Activated CD8-positive, alpha-beta memory T cell treated with anti-CD3 and anti-CD28 coated beads, Interleukin-2, amount 50 U/mL, for 24 hours (primary cell): ENCODE measurements at regions not wholly inside any gene's neighbourhood (a gene's known extent, or its start where the extent isn't known, plus 50 kb on each side); places are given as distances from the start of the nearest gene placed in this dataset.

ENCODE experiments used
- DNase-seq: peaks from one replicate; pipeline ENCODE4 v3.0.0-alpha.2; 2020; ENCODE audit errors: extremely low read depth

- DNase-seq, result no peak
These were observed 567.0 kb upstream of the RGMA start for GRCh38 chr15:93656041-93656440.

DNA sequence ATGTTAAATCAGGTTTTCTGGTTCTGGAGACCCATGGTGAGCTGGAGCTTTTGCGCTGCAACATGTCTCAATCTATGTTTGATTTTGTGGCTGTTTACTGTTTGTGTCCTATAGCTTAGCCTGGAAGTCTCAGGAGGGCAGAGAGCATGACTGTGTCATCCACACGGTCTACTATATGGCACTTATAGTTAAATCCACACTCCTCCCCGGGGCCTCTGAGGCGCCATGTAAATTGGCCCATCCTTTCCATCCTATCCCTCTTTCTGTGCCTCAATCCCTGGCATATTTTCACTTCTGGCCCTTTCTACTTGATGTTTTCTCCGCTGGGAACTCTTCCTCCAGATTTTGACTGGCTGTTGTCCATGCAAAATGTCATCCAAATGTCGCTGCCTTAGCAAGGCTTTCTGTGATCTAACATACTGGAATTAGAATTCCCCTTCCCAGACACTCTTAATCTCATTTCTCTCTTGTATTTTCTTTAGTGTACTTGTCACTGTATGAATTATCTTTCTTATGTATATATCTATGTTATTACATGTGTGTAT is 560.8 kb upstream of the RGMA start:
- no peak for DNase-seq

GRCh38 chr15:93646193-93646592 is 557.2 kb upstream of the RGMA start:
- no peak for DNase-seq

- no peak for DNase-seq
These were observed 556.6 kb upstream of the RGMA start for GRCh38 chr15:93645594-93645993.

GRCh38 chr15:93644595-93644994 is 555.6 kb upstream of the RGMA start:
- no peak for DNase-seq

- DNase-seq, result no peak
These were observed 551.5 kb upstream of the RGMA start for GRCh38 chr15:93640411-93640962.

DNA sequence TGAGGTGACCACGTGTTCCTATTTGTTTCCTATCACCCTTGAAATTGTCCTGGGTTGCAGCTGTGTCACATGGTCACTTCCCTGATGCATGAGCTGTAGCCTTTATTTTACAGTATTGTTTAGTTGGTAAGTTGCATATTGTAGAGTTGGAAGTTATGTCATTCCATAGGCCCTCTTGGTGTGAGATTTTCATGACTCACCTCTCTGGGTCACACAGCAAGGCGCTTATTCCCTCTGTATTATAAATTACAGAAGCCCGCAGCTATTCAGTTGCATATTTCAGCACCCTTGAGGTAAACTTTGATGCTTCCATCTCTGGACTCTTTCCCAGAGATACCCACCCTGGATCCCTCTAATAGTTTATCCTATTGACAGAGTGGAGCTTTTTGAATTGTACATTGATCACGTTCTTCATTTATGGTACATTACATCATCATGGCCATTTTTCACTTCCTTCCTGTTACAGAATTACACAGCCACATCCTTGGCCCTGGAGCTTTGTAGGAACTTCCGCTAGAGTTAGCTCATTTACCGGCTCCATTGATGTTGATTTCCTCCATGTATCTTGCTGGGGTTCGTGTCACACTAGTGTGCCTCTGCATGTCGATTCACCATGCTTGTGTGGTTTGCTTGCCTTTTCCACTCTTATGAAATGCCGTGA is 543.1 kb upstream of the RGMA start:
- DNase-seq, result no peak

GRCh38 chr15:93619597-93619996 is 530.6 kb upstream of the RGMA start:
- DNase-seq, result no peak

- DNase-seq, result no peak
These were observed 528.4 kb upstream of the RGMA start for GRCh38 chr15:93617443-93617842.

GRCh38 chr15:93614386-93615104 is 525.5 kb upstream of the RGMA start:
- DNase-seq, result no peak

GRCh38 chr15:93613386-93613785 is 524.4 kb upstream of the RGMA start:
- DNase-seq, result no peak

DNA sequence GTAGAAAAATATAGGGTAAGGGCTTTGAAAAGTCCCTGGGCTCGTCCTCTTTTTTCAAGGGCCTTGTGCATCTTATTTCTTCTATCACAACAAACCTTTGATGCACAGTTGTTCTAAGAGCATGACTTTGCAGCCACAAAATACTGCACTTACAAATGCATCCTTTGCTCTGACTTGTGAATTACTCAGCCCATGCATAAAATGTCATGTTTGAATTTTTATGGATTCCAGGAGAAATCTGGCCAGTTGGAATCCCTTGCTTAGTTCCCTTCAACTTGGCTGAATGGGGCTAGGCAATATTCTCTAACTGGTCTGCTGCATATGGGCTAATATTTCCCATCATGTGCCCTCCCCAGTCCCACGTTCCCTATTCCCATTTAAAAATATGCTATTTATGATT is 523.9 kb upstream of the RGMA start:
- no peak for DNase-seq

DNA sequence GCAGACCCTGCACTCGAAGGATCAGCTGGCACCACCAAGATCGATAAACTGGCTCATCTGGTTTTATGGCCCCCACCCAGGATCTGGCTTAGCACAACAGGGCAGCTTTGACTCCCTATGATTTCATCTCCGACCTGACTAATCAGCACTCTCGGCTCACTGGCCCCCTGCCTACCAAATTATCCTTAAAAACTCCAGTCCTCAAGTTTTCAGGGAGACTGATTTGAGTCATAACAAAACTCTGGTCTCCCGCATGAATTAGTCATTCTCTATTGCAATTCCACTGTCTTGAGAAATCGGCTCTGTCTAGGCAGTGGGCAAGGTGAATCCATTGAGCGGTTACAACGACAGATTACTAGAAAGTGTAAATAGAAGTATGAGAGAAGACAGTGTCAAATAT is 521.9 kb upstream of the RGMA start:
- DNase-seq, result no peak

GRCh38 chr15:93608643-93609148 is 519.7 kb upstream of the RGMA start:
- DNase-seq, result no peak

GRCh38 chr15:93603550-93603949 is 514.5 kb upstream of the RGMA start:
- no peak for DNase-seq

DNA sequence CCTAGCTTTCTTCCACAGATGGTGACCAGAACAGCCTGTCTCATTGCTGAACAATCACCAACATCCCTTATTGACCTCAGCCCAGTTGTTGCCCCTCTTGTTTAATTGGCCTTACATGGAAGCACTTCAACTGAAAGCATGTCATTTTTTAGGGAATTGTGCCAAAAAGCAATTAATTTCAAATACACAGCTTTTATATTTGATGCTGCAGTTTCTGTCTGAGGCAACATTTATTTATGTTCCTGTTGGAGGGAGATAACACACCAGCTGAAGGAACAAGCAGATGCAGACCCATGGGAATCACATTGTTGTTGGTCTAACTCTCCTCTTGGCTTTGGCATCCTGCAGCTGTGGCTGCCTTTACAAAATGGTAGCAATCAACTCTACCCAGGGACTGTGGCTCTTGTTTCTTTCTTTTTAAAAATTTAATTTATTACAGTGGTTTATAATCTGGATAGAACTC is 498.1 kb upstream of the RGMA start:
- no peak for DNase-seq

- no peak for DNase-seq
These were observed 496.0 kb upstream of the RGMA start for GRCh38 chr15:93585012-93585411.

GRCh38 chr15:93583968-93584367 is 495.0 kb upstream of the RGMA start:
- no peak for DNase-seq

DNA sequence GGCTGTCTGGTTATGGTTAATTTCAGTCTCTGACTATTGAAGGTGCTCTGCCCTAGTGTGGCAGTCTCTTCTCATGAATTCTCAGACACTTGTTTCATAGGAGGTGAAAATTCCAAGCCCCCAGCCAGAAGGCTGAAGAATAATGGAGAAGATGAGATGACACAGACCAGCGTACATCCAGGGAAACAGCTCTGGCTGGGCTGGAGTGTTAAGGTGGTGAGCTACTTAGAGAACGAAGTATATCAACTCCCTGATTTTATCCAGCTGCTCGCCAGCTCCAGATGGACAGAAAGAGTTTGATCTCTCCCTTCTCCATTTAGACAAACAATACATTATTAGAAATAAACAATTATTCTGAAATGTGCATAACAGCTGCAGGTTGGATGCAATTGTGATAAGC is 494.5 kb upstream of the RGMA start:
- DNase-seq, result no peak

DNA sequence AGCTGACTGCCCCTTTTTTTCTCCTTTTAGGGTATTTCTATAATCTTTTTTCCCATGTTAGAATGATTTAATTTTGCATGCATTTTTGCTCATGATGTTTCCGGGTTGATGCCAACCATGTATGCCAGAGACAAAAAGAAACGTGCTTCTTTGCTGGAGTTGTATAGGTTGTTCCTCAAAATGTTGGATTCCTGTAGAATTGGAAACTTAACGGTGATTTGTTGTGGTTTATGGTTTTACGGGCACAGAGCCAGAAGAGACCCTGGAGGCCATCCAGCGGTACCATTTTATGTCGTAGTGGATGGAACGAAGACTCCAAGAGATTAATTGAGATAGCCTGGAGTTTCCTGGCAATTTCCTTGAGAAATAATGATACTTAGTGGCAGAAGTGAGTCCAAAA is 481.5 kb upstream of the RGMA start:
- DNase-seq, result no peak

DNA sequence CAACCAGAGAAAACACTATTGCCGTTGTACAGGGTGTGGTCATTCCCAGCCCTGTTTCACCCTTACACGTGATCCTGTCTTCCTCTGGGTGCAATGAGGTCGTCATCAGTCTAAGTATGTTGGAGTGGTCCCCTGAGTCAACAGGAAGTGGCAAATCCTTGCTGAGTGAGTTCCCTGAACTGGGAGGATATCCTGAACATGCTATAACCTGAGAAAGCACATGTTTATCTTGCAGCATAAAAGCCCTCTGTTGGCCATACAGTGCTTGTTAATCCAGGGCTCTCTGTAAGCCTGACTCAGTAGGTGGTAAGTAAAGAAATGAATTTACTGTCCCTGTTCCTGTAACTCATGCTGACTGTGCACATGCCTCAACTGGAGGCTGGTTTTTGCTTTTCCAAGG is 477.8 kb upstream of the RGMA start:
- no peak for DNase-seq

DNA sequence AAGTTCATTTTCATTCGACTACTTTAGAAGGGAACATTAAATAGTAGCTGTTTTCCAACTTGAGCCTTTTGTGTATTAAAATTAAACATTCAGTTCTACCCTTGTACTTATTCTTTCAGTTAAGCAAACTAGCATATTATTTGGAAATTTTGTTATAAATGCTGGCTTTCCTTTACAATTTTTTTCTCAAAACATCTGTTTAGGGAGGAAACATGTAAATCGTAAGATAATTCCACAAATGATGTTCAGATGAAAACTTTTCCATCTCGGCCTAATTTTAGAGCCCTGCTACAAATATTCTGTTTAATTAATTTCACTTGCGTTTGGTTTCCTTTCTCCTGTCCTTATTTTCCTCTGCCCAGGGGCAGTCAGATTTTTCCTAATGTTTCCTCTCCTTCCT is 476.2 kb upstream of the RGMA start:
- DNase-seq, result no peak

- no peak for DNase-seq
These were observed 474.2 kb upstream of the RGMA start for GRCh38 chr15:93563218-93563617.
